ENCODE measurements at regions not wholly inside any gene's neighbourhood (a gene's known extent, or its start where the extent isn't known, plus 50 kb on each side); places are given as distances from the start of the nearest gene placed in this dataset.

GRCh38 chr17:14748036-14748710 is 447.3 kb downstream of the HS3ST3B1 start:
- Histone ChIP-seq H3K9me3 (ENCODE audit: control insufficient read depth, insufficient read depth, low read length) (peaks cover 5% of the 10 kb centered on the region; the same call in 1 of the 2 replicates), H3K27ac (ENCODE audit: low read depth, low read length) (no peak overlapping the region), H3K4me3 (ENCODE audit: low read depth, low read length) (no peak overlapping the region), H3K27me3 (ENCODE audit: control insufficient read depth, insufficient read depth, low read length) (no peaks in the 10 kb centered on the region)
- ChIA-PET CTCF (interaction anchor here (0.5 kb wide), 1 partner anchor 1249 kb away, joined by 3 read pairs; no protein-coding TSS in a partner anchor), POLR2A (no interaction called here)
- no peak for DNase-seq (ENCODE audit: low read depth, low spot score)
- TF ChIP-seq CTCF (IDR thresholded peaks at IDR 0.05; ENCODE audit: low read depth, low read length), result no peak

GRCh38 chr17:14747603-14747950 is 446.7 kb downstream of the HS3ST3B1 start:
- DNase-seq (ENCODE audit: low read depth, low spot score), result no peak
- CTCF ChIA-PET, result interaction anchor here (0.5 kb wide), 1 partner anchor 1249 kb away, joined by 3 read pairs; no protein-coding TSS in a partner anchor
- TF ChIP-seq CTCF (IDR thresholded peaks at IDR 0.05; ENCODE audit: low read depth, low read length), result no peak
- Histone ChIP-seq H3K4me3 (ENCODE audit: low read depth, low read length) (no peak overlapping the region), H3K9me3 (ENCODE audit: control insufficient read depth, insufficient read depth, low read length) (peaks cover 5% of the 10 kb centered on the region; the same call in 1 of the 2 replicates), H3K27me3 (ENCODE audit: control insufficient read depth, insufficient read depth, low read length) (no peaks in the 10 kb centered on the region), H3K27ac (ENCODE audit: low read depth, low read length) (no peak overlapping the region)
- POLR2A ChIA-PET, result no interaction called here

- CTCF ChIA-PET, result no interaction called here
- DNase-seq (ENCODE audit: low read depth, low spot score), result no peak
- Histone ChIP-seq H3K9me3 (ENCODE audit: control insufficient read depth, insufficient read depth, low read length) (peaks cover 5% of the 10 kb centered on the region; the same call in 1 of the 2 replicates), H3K27ac (ENCODE audit: low read depth, low read length) (no peak overlapping the region), H3K27me3 (ENCODE audit: control insufficient read depth, insufficient read depth, low read length) (no peaks in the 10 kb centered on the region), H3K4me3 (ENCODE audit: low read depth, low read length) (no peak overlapping the region)
- POLR2A ChIA-PET, result no interaction called here
- TF ChIP-seq CTCF (IDR thresholded peaks at IDR 0.05; ENCODE audit: low read depth, low read length), result no peak
These were observed 446.1 kb downstream of the HS3ST3B1 start for GRCh38 chr17:14746822-14747602.

GRCh38 chr17:14745541-14745940 is 444.7 kb downstream of the HS3ST3B1 start:
- no peak overlapping the region for H3K27ac ChIP-seq (ENCODE audit: low read depth, low read length)
- no peaks in the 10 kb centered on the region for H3K27me3 ChIP-seq (ENCODE audit: control insufficient read depth, insufficient read depth, low read length)
- DNase-seq (ENCODE audit: low read depth, low spot score), result no peak
- H3K9me3 ChIP-seq (ENCODE audit: control insufficient read depth, insufficient read depth, low read length), result no peaks in the 10 kb centered on the region
- ChIA-PET CTCF (no interaction called here), POLR2A (no interaction called here)
- no peak overlapping the region for H3K4me3 ChIP-seq (ENCODE audit: low read depth, low read length)
- TF ChIP-seq CTCF (IDR thresholded peaks at IDR 0.05; ENCODE audit: low read depth, low read length), result no peak
